GM19240 (cell line): ENCODE measurements at regions not wholly inside any gene's neighbourhood (a gene's known extent, or its start where the extent isn't known, plus 50 kb on each side); places are given as distances from the start of the nearest gene placed in this dataset.
"Not testable (repeated sequence)": the region's sequence is repeated elsewhere in the genome, so short reads cannot be mapped to it uniquely, and the experiment has no call there.

Source experiments
- DNase-seq: peaks from one replicate; pipeline ENCODE4 v3.0.0; 2011; ENCODE audit warnings: low spot score; ENCODE audit not compliant: insufficient read length

GRCh38 chr12:131229079-131229425, 275.3 kb downstream of the ADGRD1 start:
- not testable (repeated sequence) for DNase-seq

- no peak for DNase-seq
Measured at GRCh38 chr12:131229426-131230339, 276.0 kb downstream of the ADGRD1 start.

DNA sequence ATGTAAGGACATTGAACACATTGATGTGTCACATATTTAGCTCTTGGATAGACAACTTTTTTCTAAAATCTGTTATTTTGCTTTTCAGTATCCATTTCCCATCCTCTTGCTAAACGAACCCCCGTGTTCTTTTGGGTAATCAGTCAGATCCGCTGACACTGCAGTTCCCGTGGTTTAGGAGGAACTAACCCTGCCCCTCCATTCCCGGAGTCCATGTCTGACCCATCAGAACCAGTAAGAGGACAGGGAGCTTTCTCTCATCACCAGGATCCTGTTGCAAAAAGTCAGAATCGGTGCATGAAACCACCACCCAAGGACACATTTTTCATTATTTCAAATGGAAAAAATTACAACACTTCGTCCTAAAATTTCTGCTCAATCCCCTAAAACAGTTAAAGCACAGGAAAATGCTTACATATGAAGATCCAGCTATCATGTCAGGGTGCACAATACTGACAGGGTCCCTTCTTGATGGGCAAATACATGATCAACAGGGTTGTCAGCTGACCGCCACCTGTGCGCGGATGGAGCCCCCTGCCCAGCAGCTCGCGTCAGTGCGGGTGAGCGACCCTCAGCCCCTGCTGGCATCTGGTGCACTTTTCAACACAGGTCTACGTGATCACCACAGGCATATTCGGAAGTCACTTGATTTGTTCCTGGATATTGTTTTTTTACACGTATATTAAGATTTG, 276.8 kb downstream of the ADGRD1 start:
- DNase-seq, result no peak

DNA sequence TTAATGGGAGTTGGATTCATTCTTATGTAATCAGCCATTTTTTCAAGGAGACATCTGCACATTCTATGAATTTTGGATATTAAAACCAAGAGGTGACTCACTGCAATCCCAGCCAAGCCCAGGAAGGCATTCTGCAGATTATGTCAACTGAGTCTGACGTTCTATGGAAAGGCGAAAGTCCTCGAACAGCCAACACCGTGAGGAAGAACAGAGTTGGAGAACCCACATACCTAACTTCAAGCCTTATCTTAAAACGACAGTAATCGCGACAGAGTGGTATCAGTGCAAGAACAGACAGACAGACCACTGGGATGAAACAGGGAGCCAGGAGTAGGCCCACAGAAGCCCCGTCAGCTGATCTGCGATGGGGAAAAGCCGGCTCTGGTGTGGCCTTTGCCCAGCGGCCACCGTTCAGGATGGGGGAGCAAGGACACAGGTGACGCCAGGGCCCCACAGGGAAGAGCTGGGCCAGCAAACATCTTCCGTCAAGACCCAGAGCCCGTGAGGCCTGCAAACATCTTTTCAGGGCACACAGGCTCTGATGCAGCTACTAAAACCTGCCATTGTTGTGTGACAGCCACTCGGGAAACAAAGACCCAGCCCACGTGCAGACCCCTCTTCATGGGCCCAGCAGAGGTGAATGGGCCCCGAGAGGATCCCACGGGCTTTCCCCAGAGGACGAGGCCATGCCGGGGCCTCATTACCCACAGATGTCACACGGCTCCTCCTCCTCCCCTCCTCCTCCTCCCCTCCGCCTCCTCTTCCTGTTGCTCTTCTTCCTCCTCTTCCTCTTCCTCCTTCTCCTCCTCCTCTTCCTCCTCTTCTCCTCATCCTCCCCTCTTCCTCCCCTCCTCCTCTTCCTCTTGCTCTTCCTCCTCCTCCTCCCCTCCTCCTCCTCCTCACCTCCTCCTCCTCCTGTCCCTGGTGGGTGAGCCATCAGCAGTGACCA, 277.6 kb downstream of the ADGRD1 start:
- DNase-seq, result no peak

GRCh38 chr12:131232036-131232435, 278.3 kb downstream of the ADGRD1 start:
- no peak for DNase-seq

GRCh38 chr12:131232872-131233271, 279.2 kb downstream of the ADGRD1 start:
- not testable (repeated sequence) for DNase-seq

GRCh38 chr12:131233850-131234789, 280.4 kb downstream of the ADGRD1 start:
- DNase-seq, result not testable (repeated sequence)

DNA sequence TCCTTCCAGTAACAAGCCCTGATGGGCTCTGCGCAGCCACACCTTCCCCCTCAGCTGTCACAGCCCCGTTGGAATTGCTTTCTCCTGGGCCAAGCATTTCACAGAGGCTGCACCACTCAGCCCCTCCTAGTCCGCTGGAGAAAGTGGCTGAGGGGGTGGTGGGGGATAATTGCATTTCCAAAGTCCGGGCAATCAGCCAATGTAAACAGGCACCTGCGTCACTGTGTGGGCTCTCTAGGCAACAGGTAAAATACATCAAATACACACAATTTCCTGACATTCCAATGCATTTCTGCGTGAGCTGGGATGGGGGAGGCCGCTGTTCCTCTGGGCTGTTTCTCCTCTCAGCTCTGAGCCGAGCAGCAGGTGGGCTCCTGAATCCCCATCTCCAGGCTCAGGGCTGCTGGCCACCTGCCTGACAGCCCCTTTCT, 281.1 kb downstream of the ADGRD1 start:
- DNase-seq, result not testable (repeated sequence)

GRCh38 chr12:131235871-131236271, 282.2 kb downstream of the ADGRD1 start:
- no peak for DNase-seq

DNA sequence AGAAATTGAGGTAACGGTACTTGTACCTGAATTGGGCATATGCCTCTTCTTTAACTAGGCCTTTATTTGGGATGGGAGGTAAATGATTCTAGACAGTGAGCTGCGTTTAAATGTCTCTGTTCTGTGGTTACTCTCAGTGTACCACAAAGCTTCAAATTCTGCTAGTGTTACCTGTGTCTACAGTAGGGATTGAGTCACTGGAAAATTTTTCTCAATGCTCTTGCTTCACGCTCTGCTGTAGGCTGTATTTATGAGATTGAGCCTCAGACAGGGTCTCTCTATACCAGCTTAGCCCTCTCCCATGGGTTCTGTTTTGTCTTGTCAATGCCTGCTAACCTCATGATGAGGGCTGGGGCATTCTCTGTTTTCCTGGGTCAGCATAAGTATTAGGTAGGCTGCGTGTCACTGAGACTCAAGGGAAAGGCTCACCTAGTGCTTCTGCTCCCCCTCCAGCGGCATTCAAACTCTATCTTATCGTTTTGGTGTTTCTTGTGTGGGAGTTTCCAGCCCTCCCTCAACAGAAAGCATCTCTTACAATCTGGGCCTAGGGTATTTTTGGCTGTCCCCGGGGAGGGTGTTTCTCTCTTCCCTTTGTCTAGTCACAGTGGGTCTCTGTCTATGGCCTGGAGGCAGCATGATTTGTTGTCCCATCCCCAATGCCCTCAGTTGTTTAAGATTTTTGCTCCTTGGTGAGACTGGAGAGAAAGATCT, 285.8 kb downstream of the ADGRD1 start:
- DNase-seq, result no peak

GRCh38 chr12:131241517-131241916, 287.8 kb downstream of the ADGRD1 start:
- DNase-seq, result no peak

GRCh38 chr12:131242741-131243496, 289.2 kb downstream of the ADGRD1 start:
- DNase-seq, result no peak

DNA sequence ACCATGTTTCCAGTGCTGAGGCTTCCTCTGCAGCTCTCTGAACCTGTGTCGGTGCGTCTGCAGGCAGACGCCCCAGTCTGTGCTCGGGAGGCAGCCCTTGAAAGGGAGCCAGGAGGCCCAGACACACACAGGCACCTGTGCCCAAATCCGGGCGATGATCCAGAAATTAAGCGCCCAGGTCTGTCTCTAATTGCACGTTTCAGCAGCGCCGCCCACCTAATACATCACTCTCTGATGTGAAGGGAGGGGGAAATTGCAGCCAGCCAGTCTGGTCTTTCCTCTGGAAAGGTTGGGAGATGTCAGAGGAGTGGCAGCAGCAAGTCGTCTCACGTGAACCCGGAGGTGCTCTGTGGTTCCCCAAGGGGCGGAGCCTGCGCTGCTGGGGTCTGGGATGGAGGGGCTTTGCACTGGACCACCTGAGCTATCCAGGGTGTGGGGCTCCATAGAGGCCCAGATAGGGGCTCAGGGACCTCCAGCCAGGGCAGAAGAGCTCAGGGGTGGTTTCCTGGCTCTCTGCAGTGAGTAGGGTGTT, 290.5 kb downstream of the ADGRD1 start:
- DNase-seq, result not testable (repeated sequence)

- not testable (repeated sequence) for DNase-seq
Measured at GRCh38 chr12:131245161-131245560, 291.5 kb downstream of the ADGRD1 start.

DNA sequence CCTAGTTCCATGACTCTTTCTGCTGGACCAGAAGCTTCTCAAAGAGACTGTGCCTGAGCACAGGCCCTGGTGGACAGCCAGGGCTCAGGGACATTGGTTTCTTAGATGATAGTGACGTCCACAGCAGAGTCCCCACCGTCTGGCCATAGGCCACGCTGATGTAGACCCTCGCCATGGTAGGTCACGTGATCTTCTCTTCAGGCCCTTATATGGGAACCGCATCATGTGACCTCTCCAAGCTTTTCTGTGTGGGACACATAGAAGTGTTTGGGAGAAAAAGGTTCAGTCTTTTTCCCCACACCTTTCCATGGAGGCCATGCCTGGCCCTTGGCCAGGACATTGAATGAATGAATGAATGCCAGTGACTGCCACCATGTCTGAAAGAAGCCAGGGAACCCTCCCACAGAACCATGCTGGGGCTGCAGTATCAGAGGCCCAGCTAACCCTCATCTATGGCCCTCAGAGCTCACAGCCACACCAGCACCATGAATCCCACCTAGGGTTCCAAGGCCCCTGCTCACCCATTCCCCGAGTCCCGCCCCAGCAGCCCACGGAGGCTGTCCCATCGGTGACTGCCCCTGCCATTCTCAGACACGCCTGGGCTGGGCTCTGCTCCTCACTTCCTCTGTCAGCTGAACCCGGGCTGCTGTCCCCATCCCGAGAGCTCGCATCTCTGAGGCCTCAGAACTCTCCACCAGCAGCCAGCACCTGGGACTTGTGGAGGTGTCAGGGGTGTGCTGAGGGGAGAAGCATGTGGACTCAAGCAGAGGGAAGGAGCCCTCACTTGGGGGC, 292.1 kb downstream of the ADGRD1 start:
- DNase-seq, result no peak

DNA sequence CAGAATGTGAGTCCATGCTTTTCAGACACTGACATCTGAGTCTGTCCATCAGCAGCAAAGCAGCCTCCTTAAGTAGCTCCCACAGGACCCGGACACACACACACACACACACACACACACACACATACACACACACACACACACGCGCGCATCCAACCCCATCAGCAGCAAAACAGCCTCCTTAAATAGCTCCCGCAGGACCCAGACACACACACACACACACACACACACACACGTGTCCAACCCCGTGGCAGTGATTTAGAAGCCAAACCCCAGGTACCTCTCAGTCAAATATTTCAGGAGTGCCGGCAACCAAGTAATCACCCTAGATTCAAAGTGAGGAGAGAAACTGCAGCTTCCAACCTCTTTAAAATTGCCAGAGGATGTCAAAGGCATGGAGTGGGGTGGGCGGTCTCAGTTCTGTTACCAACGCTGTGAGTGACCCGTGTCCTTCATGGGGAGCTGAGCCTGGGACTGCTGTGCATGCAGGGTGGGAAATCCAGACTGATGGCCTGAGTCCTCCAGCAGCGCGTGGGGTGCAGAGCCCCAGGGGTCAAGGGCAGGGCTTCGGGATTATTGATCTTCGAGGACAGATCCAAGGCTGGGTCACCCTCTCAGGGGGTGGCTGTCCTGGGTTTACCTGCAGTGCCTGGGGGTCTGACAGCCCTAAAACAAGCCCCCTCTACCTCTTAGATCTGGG, 293.5 kb downstream of the ADGRD1 start:
- not testable (repeated sequence) for DNase-seq

GRCh38 chr12:131247875-131248274, 294.2 kb downstream of the ADGRD1 start:
- DNase-seq, result not testable (repeated sequence)
